Subcutaneous abdominal adipose tissue (tissue), 5 donors: ENCODE measurements at regions not wholly inside any gene's neighbourhood (a gene's known extent, or its start where the extent isn't known, plus 50 kb on each side); places are given as distances from the start of the nearest gene placed in this dataset.

Source experiments
- H3K27ac ChIP-seq: one replicate; pipeline ENCODE4 v1.7.0; 2013; ENCODE audit warnings: low read depth, mild to moderate bottlenecking, inconsistent platforms, low read length, moderate library complexity
- H3K27me3 ChIP-seq, 5 donors: one replicate each; pipeline ENCODE4 v1.7.0; 2013; ENCODE audit warnings: low read length in 5 of 5, inconsistent platforms in 1 of 5; ENCODE audit not compliant: control insufficient read depth in 5 of 5, insufficient read depth in 4 of 5
- H3K36me3 ChIP-seq, 5 donors: one replicate each; pipeline ENCODE4 v1.7.0; 2013; ENCODE audit warnings: low read length in 5 of 5; ENCODE audit not compliant: control insufficient read depth in 5 of 5, insufficient read depth in 5 of 5
- H3K4me1 ChIP-seq, 5 donors: one replicate each; pipeline ENCODE4 v1.7.0; 2013; ENCODE audit warnings: low read length in 5 of 5, mild to moderate bottlenecking in 3 of 5, moderate library complexity in 1 of 5; ENCODE audit not compliant: control insufficient read depth in 5 of 5, insufficient read depth in 5 of 5
- H3K4me3 ChIP-seq, 5 donors: one replicate each; pipeline ENCODE4 v1.7.0; 2013; ENCODE audit warnings: low read length in 5 of 5, low read depth in 1 of 5
- H3K9ac ChIP-seq, 5 donors: one replicate each; pipeline ENCODE4 v1.7.0; 2013; ENCODE audit warnings: low read length in 5 of 5, mild to moderate bottlenecking in 4 of 5, moderate library complexity in 3 of 5
- H3K9me3 ChIP-seq, 5 donors: one replicate each; pipeline ENCODE4 v1.7.0; 2013; ENCODE audit warnings: low read length in 5 of 5; ENCODE audit not compliant: control insufficient read depth in 5 of 5
- donor health status: healthy.
- donor health status: healthy.
- donor health status: healthy.
- donor health status: healthy.
- donor health status: healthy.

DNA sequence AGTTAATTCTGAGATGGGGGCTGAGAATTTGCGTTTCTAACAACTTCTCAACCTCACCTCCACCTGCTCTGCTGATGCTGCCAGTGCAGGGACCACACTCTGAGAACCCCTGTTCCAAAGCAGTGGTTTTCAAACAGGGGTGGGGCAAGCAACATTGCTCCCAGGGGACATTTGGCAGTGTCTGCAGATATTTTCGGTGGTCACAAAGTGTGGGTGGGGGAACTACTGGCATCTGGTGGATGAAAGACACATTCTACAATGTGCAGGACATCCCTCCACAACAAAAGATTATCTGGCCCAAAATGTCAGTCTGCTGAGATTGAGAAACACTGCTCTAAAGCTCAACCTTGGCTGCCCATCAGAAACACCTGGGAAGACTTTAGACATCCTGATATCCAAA, 188.7 kb upstream of the SATB2 start:
- Histone ChIP-seq H3K27ac (no peak overlapping the region), H3K27me3 (no peaks in the 10 kb centered on the region)

DNA sequence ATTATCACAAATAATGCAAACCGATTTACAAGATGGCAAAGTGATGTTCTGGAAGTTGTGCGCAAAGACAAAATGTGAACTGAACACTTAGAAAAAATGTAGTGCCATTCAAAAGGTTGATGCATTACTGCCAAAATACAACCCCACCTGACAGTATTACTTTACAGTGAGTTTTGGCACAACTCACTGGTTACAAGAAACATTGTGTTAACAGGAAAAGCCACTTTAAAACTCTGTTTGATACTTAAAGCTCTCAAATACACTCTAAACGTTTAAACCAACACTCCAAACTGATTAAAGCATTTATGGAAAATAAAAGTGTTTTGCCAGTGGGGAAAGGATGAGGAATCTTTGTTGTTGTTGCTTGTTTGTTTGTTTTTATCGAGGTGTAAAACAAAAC, 173.4 kb upstream of the SATB2 start:
- Histone ChIP-seq H3K4me1 (no peaks in the 10 kb centered on the region), H3K36me3 (no peaks in the 10 kb centered on the region), H3K9ac (no peak overlapping the region), H3K4me3 (no peak overlapping the region), H3K27me3 (no peaks in the 10 kb centered on the region), H3K9me3 (no peaks in the 10 kb centered on the region), H3K27ac (no peak overlapping the region)

More for the DNA sequence above, 188.7 kb upstream of the SATB2 start:
- Histone ChIP-seq H3K9me3 (no peaks in the 10 kb centered on the region), H3K4me3 (no peak overlapping the region), H3K9ac (no peak overlapping the region), H3K36me3 (no peaks in the 10 kb centered on the region), H3K4me1 (no peaks in the 10 kb centered on the region)

DNA sequence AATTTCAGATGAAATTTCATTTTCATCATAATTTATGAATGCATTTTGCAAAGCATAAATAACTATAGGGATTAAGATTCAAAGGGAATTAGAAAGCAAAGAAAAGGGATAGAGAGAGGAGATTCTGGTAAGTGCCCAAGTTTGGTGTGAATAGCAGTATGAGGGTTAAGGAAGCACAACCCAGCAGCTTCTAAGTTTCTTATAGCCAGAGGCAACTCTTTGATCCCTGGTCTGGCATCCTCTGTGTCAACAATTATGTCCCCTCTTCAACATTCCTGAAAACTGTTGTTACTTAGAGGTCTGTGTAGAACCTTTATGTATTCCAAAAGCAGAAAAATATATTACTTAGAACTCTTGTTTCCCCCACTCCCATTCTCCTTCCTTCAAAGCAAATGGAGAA, 171.6 kb upstream of the SATB2 start:
- H3K27ac ChIP-seq, result no peak overlapping the region
- no peak overlapping the region for H3K4me3 ChIP-seq
- H3K27me3 ChIP-seq, result no peaks in the 10 kb centered on the region
- no peaks in the 10 kb centered on the region for H3K36me3 ChIP-seq
- no peaks in the 10 kb centered on the region for H3K9me3 ChIP-seq
- H3K9ac ChIP-seq, result no peak overlapping the region
- H3K4me1 ChIP-seq, result no peaks in the 10 kb centered on the region

DNA sequence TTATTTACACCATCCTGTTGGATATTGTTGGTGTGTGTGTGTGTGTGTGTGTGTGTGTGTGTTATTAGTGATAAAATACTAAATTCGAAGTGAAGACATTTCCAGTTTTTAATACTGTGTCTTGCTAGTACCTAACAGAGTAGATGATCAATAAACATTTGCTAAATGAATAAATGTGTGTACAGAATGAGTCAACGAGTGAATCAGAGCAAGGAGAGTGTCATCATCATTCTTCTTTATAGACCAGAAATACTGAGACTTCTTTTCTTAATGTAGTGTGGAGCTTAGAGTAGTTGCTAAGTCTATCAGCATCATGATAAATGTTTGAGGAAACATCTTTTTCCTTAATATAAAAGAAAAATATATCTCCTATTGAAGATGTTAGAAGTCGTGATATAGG, 169.7 kb upstream of the SATB2 start:
- Histone ChIP-seq H3K4me3 (no peak overlapping the region), H3K36me3 (no peaks in the 10 kb centered on the region), H3K27ac (no peak overlapping the region), H3K27me3 (no peaks in the 10 kb centered on the region), H3K9me3 (no peaks in the 10 kb centered on the region), H3K9ac (no peak overlapping the region), H3K4me1 (no peaks in the 10 kb centered on the region)

DNA sequence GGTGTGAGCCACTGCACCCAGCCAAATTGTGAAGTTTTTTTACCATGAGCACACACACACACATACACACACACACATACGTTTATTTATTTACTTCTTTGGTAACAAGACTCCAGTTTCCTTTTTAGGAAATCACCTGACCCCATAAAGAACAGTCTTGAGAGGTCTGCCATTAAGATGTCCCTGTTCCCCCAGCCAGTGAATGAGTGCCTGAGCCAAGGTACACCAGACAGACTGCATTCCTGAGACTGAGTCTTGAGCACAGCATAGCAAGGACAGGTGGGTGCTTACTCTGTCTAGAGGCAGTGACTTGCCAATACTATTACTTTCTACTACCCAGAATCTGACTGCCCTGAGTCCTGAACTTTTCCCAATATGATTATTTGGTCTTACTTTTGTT, 167.2 kb upstream of the SATB2 start:
- Histone ChIP-seq H3K4me1 (no peaks in the 10 kb centered on the region), H3K9me3 (no peaks in the 10 kb centered on the region), H3K9ac (no peak overlapping the region), H3K27me3 (no peaks in the 10 kb centered on the region), H3K4me3 (no peak overlapping the region), H3K36me3 (no peaks in the 10 kb centered on the region), H3K27ac (no peak overlapping the region)

DNA sequence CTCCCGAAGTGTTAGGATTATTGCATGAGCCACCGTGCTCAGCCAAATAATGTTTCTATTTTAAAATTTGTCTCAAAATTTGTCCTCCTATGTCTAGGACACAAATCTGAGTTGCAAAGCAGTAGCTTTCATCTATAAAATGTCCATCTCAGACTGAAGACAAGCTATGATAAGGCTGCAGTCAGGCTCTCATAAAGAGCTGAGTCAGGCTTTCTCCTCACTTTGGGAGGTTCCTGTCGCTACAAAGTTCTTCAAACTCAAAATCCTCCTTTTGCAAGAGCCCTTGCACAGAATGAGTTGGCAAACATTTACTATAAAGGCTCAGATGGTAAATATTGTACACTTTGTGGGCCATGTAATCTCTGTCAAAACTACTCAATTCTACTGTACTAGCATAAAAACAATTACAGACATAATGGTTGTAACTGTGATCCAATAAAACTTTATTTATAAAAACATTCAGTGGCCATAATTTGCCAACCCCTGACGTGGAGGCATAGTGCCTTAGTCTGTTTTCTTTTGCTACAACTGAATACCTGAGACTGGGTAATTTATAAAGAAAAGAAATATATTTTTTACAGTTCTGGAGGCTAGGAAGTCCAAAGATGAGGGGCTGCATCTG, 154.9 kb upstream of the SATB2 start:
- Histone ChIP-seq H3K27me3 (no peaks in the 10 kb centered on the region), H3K9me3 (no peaks in the 10 kb centered on the region), H3K27ac (no peak overlapping the region), H3K4me1 (no peaks in the 10 kb centered on the region), H3K9ac (no peak overlapping the region), H3K4me3 (no peak overlapping the region), H3K36me3 (no peaks in the 10 kb centered on the region)

DNA sequence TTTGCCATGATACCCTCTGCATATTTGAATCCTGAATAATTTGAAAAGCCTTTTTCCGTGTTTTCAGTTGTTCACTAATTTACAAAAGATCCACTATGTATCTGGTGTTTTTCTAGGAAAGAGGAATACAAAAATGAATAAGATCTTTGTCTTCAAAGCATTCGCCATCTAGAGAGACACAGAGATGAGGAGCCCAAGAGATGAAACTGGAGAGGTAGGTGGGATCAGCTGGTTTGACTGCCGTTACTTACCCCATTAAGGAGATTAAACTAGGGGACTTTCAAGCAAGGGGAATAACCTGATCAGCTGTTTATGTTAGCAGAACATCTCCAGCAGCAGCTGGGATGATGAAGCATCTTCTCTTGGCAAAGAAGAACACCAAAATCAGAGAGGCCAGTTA, 150.2 kb upstream of the SATB2 start:
- peaks cover 0 to 7% (median 4%) of the 10 kb centered on the region in 5 donors for H3K27me3 ChIP-seq
- H3K36me3 ChIP-seq, result no peaks in the 10 kb centered on the region
- H3K4me1 ChIP-seq, result peaks cover 0 to 7% (median 4%) of the 10 kb centered on the region in 5 donors
- H3K4me3 ChIP-seq, result no peak overlapping the region
- no peaks in the 10 kb centered on the region for H3K9me3 ChIP-seq
- H3K27ac ChIP-seq, result no peak overlapping the region
- no peak overlapping the region for H3K9ac ChIP-seq

DNA sequence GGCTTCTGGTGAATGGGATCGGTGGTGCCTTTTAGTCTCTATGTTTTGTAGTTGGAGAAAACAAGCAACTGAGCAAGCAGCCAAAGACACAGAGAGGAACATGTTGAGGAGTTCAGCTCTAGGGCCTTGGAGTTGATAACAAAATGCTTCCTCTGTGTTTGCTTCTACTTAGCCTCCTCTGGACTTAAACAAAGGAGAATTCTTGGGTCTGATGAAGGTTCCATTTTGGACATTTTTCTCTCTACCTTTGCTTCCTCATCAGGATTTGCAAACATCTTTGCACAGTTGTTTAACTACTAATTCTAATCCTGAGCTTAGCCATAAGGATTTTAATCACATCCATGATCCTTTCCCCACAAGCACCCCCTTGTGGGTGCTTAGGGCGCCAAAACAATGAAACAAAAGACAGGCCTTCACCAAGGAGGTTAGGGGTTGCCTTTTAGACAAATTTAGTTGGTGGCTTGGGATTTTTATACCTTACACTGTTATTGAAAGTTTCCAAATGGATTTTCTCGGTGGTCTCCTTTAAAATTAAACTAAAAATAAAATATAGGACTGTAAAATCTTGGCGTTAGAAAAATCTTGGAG, 148.5 kb upstream of the SATB2 start:
- peaks cover 0 to 7% (median 4%) of the 10 kb centered on the region in 5 donors for H3K27me3 ChIP-seq
- H3K9ac ChIP-seq, result no peak overlapping the region
- H3K27ac ChIP-seq, result no peak overlapping the region
- no peaks in the 10 kb centered on the region for H3K36me3 ChIP-seq
- H3K4me3 ChIP-seq, result no peak overlapping the region
- H3K9me3 ChIP-seq, result no peaks in the 10 kb centered on the region
- H3K4me1 ChIP-seq, result peaks cover 0 to 7% (median 4%) of the 10 kb centered on the region in 5 donors

DNA sequence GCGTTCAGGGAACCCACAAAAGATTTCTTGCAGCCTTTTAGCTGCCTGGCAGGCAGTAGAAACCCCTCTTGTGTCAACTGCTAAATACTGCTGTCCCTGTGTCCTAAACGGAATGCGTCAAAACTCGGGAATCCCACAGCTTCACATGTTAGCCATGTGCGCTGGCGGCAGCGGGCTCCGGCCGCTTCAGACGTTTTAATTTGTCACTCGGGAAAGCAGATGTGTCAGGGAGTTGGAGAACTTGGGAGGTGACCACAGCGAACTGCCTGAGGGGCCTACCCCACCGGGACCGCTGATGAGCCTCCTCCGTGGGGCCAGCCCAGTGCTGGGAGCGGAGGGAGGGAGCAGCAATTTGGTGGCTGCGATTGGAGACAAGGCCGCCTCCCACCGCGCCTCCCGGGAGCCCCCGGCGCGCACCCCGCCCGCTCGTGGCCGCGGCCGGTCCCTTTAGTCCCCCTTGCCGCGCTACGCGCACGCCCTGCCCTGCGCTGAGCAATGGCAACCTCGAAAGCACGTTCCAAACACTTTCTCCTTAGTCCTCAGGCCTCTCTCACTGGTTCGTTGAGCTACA, 146.1 kb upstream of the SATB2 start:
- Histone ChIP-seq H3K4me1 (peaks cover 0 to 7% (median 4%) of the 10 kb centered on the region in 5 donors), H3K27me3 (peaks cover 0 to 7% (median 4%) of the 10 kb centered on the region in 5 donors), H3K4me3 (peak overlapping the region in 2 of 5 donors; percentile 15 to 40), H3K9me3 (no peaks in the 10 kb centered on the region), H3K27ac (no peak overlapping the region), H3K9ac (no peak overlapping the region), H3K36me3 (no peaks in the 10 kb centered on the region)

DNA sequence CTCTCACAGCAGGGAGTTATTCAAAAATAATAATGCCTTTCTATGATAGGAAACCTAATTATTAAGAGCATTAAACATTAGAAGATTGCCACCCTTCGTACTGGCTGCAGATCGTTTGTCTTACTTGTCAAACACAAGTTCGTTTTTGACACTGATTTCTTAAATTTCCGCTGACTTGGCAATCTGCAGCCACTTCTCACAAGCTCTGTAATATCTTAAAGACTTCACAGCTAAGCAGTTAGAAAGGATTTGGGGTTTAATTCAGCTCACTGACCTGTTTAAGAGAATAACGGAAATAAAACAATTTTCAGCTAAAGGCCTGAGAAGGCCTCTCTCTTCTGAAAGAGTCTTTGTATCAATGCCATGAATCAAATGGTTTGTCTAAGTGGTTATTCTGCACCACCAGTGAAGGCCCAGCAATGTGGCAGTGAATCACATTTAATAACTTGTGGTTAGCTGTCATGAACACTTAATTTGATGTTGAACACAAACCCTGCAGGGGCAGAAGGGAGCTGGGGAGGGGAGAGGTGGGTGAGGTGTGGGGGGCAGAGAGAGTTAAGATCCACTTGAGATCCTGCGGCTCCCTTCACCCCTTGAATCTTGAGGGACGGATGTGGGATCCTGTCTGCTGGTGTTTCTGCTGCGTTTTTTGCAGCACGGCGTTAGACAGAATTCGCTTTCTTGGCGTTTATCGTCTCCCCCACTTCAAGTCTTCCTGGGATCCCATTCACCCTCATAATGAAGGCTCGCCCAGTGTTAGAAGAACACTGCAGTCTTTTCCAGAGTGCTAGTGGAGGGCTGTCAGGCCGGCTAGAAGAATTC, 145.4 kb upstream of the SATB2 start:
- H3K9ac ChIP-seq, result no peak overlapping the region
- no peak overlapping the region for H3K4me3 ChIP-seq
- no peak overlapping the region for H3K27ac ChIP-seq

More for the DNA sequence above, 145.4 kb upstream of the SATB2 start:
- H3K9me3 ChIP-seq, result no peaks in the 10 kb centered on the region
- no peaks in the 10 kb centered on the region for H3K36me3 ChIP-seq
- H3K27me3 ChIP-seq, result peaks cover 0 to 7% (median 4%) of the 10 kb centered on the region in 5 donors
- H3K4me1 ChIP-seq, result peaks cover 0 to 7% (median 4%) of the 10 kb centered on the region in 5 donors
